ENCODE measurements at regions not wholly inside any gene's neighbourhood (a gene's known extent, or its start where the extent isn't known, plus 50 kb on each side); places are given as distances from the start of the nearest gene placed in this dataset.

GRCh38 chr6:110033101-110033500, 55.0 kb downstream of the GPR6 start:
- DNase-seq (ENCODE audit: extremely low read depth in 1 of 11, low read depth in 9 of 11, low spot score in 4 of 11), result no peak

- DNase-seq (ENCODE audit: extremely low read depth in 1 of 11, low read depth in 9 of 11, low spot score in 4 of 11), result no peak
Observed at GRCh38 chr6:110033749-110034666, 55.9 kb downstream of the GPR6 start.

GRCh38 chr6:110034667-110035036, 56.5 kb downstream of the GPR6 start:
- DNase-seq (ENCODE audit: extremely low read depth in 1 of 11, low read depth in 9 of 11, low spot score in 4 of 11), result no peak

GRCh38 chr6:110035321-110035720, 57.2 kb downstream of the GPR6 start:
- DNase-seq (ENCODE audit: extremely low read depth in 1 of 11, low read depth in 9 of 11, low spot score in 4 of 11), result no peak

- no peak for DNase-seq (ENCODE audit: extremely low read depth in 1 of 11, low read depth in 9 of 11, low spot score in 4 of 11)
Observed at GRCh38 chr6:110036408-110037302, 58.5 kb downstream of the GPR6 start.

GRCh38 chr6:110037726-110038295, 59.7 kb downstream of the GPR6 start:
- no peak for DNase-seq (ENCODE audit: extremely low read depth in 1 of 11, low read depth in 9 of 11, low spot score in 4 of 11)

GRCh38 chr6:110039364-110039980, 61.4 kb downstream of the GPR6 start:
- DNase-seq (ENCODE audit: extremely low read depth in 1 of 11, low read depth in 9 of 11, low spot score in 4 of 11), result peak; percentile 69 to 94 (median 87)

GRCh38 chr6:110039981-110040383, 61.9 kb downstream of the GPR6 start:
- peak in 8 of 11 donors; percentile 15 to 43 (median 28) for DNase-seq (ENCODE audit: extremely low read depth in 1 of 11, low read depth in 9 of 11, low spot score in 4 of 11)

GRCh38 chr6:110040716-110041115, 62.6 kb downstream of the GPR6 start:
- DNase-seq (ENCODE audit: extremely low read depth in 1 of 11, low read depth in 9 of 11, low spot score in 4 of 11), result no peak

GRCh38 chr6:110041126-110041525, 63.0 kb downstream of the GPR6 start:
- no peak for DNase-seq (ENCODE audit: extremely low read depth in 1 of 11, low read depth in 9 of 11, low spot score in 4 of 11)

GRCh38 chr6:110041830-110042229, 63.7 kb downstream of the GPR6 start:
- DNase-seq (ENCODE audit: extremely low read depth in 1 of 11, low read depth in 9 of 11, low spot score in 4 of 11), result no peak

- DNase-seq (ENCODE audit: extremely low read depth in 1 of 11, low read depth in 9 of 11, low spot score in 4 of 11), result no peak
Observed at GRCh38 chr6:110042670-110043296, 64.7 kb downstream of the GPR6 start.

GRCh38 chr6:110043366-110043994, 65.4 kb downstream of the GPR6 start:
- no peak for DNase-seq (ENCODE audit: extremely low read depth in 1 of 11, low read depth in 9 of 11, low spot score in 4 of 11)

GRCh38 chr6:110044096-110044495, 66.0 kb downstream of the GPR6 start:
- DNase-seq (ENCODE audit: extremely low read depth in 1 of 11, low read depth in 9 of 11, low spot score in 4 of 11), result no peak

GRCh38 chr6:110044622-110045021, 66.5 kb downstream of the GPR6 start:
- DNase-seq (ENCODE audit: extremely low read depth in 1 of 11, low read depth in 9 of 11, low spot score in 4 of 11), result no peak

GRCh38 chr6:110048221-110048875, 70.2 kb downstream of the GPR6 start:
- DNase-seq (ENCODE audit: extremely low read depth in 1 of 11, low read depth in 9 of 11, low spot score in 4 of 11), result no peak

- DNase-seq (ENCODE audit: extremely low read depth in 1 of 11, low read depth in 9 of 11, low spot score in 4 of 11), result no peak
Observed at GRCh38 chr6:110049696-110050439, 71.8 kb downstream of the GPR6 start.
